WI38 (cell line): ENCODE measurements at regions not wholly inside any gene's neighbourhood (a gene's known extent, or its start where the extent isn't known, plus 50 kb on each side); places are given as distances from the start of the nearest gene placed in this dataset.

Source experiments
- H3K4me3 ChIP-seq: 2 replicates; pipeline ENCODE4 v1.5.1; 2011; ENCODE audit warnings: low read depth, mild to moderate bottlenecking, control low read depth, low read length
- TF ChIP-seq, protein P1 (sequence below): IDR thresholded peaks from 2 replicates; pipeline ENCODE4 v1.5.1; 2012; ENCODE audit warnings: low read depth, mild to moderate bottlenecking, control low read depth, low read length

DNA sequence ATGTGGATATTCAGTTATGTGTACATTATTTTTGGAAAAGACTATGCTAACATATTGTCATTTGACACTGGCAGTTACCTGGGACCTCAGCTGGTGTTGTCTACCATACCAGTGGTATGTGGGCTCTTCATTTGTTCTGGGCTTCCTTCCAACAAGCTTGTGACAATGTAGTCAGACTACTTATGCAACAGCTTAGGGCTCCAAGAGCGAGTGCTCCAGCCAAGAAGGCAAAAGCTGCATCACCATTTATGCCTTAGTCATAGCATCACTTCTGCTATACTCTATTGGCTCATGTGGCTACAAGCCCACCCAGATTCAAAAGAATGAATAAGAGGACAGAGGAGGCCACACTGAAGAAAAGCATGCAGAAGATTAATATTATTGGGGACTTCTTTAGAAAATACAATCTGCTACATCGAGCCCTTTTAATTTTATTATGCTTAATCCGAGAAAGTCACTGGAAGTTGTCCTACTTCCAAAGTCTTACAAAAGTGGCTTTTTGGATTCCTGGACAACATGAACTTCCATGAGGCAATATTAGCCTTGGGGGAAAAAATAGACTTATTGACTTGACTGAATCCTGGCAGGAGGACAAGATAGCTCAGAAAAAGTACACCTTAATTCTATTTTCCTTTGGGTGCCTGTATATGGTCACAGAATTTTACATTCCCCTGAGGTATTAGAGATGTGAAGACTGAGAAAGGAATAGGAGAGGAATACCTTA is 529.4 kb upstream of the HTR2A start:
- TF ChIP-seq, protein P1, sequence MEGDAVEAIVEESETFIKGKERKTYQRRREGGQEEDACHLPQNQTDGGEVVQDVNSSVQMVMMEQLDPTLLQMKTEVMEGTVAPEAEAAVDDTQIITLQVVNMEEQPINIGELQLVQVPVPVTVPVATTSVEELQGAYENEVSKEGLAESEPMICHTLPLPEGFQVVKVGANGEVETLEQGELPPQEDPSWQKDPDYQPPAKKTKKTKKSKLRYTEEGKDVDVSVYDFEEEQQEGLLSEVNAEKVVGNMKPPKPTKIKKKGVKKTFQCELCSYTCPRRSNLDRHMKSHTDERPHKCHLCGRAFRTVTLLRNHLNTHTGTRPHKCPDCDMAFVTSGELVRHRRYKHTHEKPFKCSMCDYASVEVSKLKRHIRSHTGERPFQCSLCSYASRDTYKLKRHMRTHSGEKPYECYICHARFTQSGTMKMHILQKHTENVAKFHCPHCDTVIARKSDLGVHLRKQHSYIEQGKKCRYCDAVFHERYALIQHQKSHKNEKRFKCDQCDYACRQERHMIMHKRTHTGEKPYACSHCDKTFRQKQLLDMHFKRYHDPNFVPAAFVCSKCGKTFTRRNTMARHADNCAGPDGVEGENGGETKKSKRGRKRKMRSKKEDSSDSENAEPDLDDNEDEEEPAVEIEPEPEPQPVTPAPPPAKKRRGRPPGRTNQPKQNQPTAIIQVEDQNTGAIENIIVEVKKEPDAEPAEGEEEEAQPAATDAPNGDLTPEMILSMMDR: no peak
- no peak overlapping the region for H3K4me3 ChIP-seq

DNA sequence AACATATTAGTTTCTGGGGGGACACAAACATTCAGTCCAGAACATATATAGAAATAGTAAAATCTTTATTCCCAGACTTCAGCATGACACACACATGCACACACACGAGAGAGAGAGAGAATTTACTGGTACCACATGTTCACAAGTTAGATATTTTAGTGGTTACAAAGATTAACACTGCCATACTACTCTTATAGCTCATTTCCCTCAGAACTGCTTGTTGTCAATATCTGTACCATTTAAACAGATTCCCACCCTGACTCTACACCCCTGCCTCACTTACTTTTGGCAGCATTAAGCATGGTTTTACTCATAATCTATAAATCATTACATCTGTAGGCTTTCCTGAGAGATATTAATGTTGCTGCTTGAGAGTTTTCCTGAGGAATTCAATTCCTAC is 524.7 kb upstream of the HTR2A start:
- no peak overlapping the region for H3K4me3 ChIP-seq
- TF ChIP-seq, protein P1: no peak

DNA sequence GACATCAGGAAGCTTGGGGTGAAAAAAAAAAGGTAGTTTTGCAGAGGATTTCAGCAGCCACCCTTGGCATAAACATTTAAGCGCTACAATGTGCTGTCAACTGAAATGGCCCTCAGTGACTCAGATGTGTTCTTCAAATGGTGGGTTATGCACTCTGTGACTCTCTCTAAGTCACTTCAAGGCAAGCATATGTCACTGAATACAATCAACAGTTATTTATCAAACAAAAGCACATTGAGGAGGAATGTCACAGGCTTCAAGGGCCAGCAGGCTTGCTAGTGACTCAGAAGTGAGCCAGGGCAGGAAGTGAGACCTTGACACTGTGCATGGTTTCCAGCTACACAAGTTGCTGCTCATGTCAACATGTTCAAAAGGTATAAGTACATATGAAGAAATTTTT is 523.7 kb upstream of the HTR2A start:
- TF ChIP-seq, protein P1: no peak
- no peak overlapping the region for H3K4me3 ChIP-seq

GRCh38 chr13:47420020-47420419 is 523.2 kb upstream of the HTR2A start:
- TF ChIP-seq, protein P1: 0 out of 2 replicates have a peak, but pooled peaks have one; percentile 7
- no peak overlapping the region for H3K4me3 ChIP-seq

- no peak overlapping the region for H3K4me3 ChIP-seq
- TF ChIP-seq, protein P1: no peak
These were observed 521.5 kb upstream of the HTR2A start for GRCh38 chr13:47418206-47418920.

DNA sequence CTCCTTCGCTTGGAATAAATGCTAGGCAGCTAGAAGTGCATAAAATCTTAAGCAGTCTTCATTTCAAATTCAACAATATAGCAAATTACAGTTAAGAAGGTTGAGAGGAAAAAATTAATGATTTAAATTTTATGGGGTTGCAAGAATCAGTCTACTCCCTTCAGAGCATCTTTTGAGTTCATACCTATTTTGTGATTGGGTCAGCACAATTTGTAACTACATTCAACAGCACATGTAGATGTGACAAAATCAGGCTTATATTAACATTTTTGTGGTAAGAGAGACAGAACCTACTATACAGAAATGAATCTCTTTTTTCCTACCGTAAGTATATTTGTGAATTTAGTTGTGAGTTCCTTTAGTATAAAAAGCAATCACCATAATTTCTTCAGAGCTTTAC is 520.6 kb upstream of the HTR2A start:
- H3K4me3 ChIP-seq: no peak overlapping the region
- TF ChIP-seq, protein P1: no peak

DNA sequence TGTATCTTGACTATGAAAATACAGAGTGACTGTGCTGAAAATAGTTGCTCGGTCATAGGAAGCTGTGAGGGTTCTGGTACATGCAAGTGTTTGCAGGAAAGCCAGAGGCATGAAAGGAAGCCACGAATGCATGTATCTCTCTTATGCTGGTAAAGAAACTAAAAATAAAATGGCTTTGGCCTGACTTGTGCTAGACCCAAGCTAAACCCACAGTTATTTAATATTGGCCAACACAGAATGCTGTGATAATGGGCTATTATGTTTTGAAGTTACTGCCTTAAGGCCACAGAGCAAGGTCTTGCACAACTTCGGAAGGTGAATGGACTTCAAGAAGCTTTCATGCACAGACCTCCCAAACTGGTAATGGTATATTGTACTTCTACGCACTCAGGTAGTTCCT is 518.2 kb upstream of the HTR2A start:
- TF ChIP-seq, protein P1: no peak

More for the DNA sequence above, 518.2 kb upstream of the HTR2A start:
- H3K4me3 ChIP-seq: no peak overlapping the region
